HepG2 (cell line): ENCODE measurements at regions not wholly inside any gene's neighbourhood (a gene's known extent, or its start where the extent isn't known, plus 50 kb on each side); places are given as distances from the start of the nearest gene placed in this dataset.

ENCODE experiments used
- ATAC-seq: fragments of 200-7000 bp; cut with Tn5 transposase; 3 replicates; pipeline ENCODE4 v1.9.1; 2020; ENCODE audit warnings: mild to moderate bottlenecking, moderate library complexity
- BruUV-seq: library from RNA; stranded (reverse); fragments of 400-500 nt; replicated peaks from 2 replicates; lab custom pipeline; 2021; lab: Mats Ljungman, UMichigan
- CTCF ChIA-PET: fragments of 300-600 bp; formaldehyde crosslinking; extraction: SDS; loops from one replicate; lab custom pipeline; 2021; ENCODE audit warnings: low total read pairs, inconsistent platforms, low intra/inter-chr PET ratio; lab: Yijun Ruan, JAX
- POLR2A ChIA-PET: fragments of 350-600 bp; sonication (Branson Sonifier 250); formaldehyde crosslinking; loops from one replicate; lab custom pipeline; 2020; ENCODE audit warnings: antibody characterized with exemption, inconsistent platforms; lab: Yijun Ruan, JAX
- DNase-seq: peaks from one replicate; pipeline ENCODE4 v3.0.0-alpha.2; 2015; ENCODE audit warnings: low spot score
- FAIRE-seq: peaks from 3 replicates; lab custom pipeline; 2011; peaks lifted over from hg19 to GRCh38; lab: Jason Lieb, UNC
- H2AFZ ChIP-seq: one replicate; pipeline ENCODE4 v1.6.1; 2011; ENCODE audit warnings: low read length, inconsistent platforms
- H3K27ac ChIP-seq: fragments of 300-600 bp; 3 replicates; pipeline ENCODE4 v1.8.0; 2011; ENCODE audit warnings: mixed run types, mild to moderate bottlenecking, mixed read lengths, low read length, inconsistent platforms; ENCODE audit not compliant: insufficient read depth; ENCODE audit errors: extremely low read length
- H3K27me3 ChIP-seq, 2 experiments: fragments of 200-600 bp in 1 of 2; 2 replicates in 1 of 2; 3 replicates in 1 of 2; pipeline versions ENCODE4 v1.6.0 to v1.8.0; 2011; ENCODE audit warnings: low read length in 2 of 2, mild to moderate bottlenecking in 2 of 2, moderate library complexity in 2 of 2, inconsistent platforms in 1 of 2; ENCODE audit not compliant: insufficient read depth in 2 of 2, control insufficient read depth in 1 of 2
- H3K36me3 ChIP-seq, 2 experiments: fragments of 200-600 bp in 1 of 2; replicated peaks in 1 of 2; 2 replicates in 1 of 2; 3 replicates in 1 of 2; pipeline versions ENCODE4 v1.5.1 to v1.8.0; 2011; ENCODE audit warnings: low read length in 2 of 2, inconsistent platforms in 1 of 2; ENCODE audit not compliant: insufficient read depth in 2 of 2, control insufficient read depth in 1 of 2
- H3K4me1 ChIP-seq: 2 replicates; pipeline ENCODE4 v1.5.1; 2012; ENCODE audit warnings: low read length, inconsistent platforms; ENCODE audit not compliant: insufficient read depth
- H3K4me2 ChIP-seq: 2 replicates; pipeline ENCODE4 v1.6.0; 2011; ENCODE audit warnings: low read depth, low read length, inconsistent platforms
- H3K4me3 ChIP-seq, 3 experiments: fragments of 200-600 bp in 1 of 3; sonication (generic), shearing (Covaris generic) in 1 of 3; replicated peaks in 1 of 3; 2 replicates each; pipeline ENCODE4 v1.5.1; 2011 to 2016; ENCODE audit warnings: low read length in 3 of 3, inconsistent platforms in 2 of 3, low read depth in 2 of 3, mild to moderate bottlenecking in 2 of 3, control low read depth in 1 of 3, mixed read lengths in 1 of 3; ENCODE audit not compliant: insufficient read depth in 1 of 3
- H3K79me2 ChIP-seq: one replicate; pipeline ENCODE4 v1.6.1; 2011; ENCODE audit warnings: low read length, inconsistent platforms; ENCODE audit not compliant: insufficient read depth
- H3K9ac ChIP-seq: 2 replicates; pipeline ENCODE4 v1.6.0; 2011; ENCODE audit warnings: mild to moderate bottlenecking, low read depth, low read length, inconsistent platforms; ENCODE audit not compliant: insufficient read depth
- H3K9me3 ChIP-seq: 2 replicates; pipeline ENCODE4 v1.5.1; 2012; ENCODE audit warnings: mild to moderate bottlenecking, low read length
- H4K20me1 ChIP-seq: 2 replicates; pipeline ENCODE4 v1.6.0; 2011; ENCODE audit warnings: inconsistent platforms, mild to moderate bottlenecking, low read length, moderate library complexity; ENCODE audit not compliant: insufficient read depth
- MAZ ChIP-seq, 2 experiments: sonication (generic) in 1 of 2; formaldehyde crosslinking in 1 of 2; IDR thresholded peaks; 2 replicates each; pipeline versions ENCODE4 v1.5.0 to v1.6.1; 2012 to 2020; ENCODE audit warnings: low read depth in 2 of 2, mild to moderate bottlenecking in 2 of 2, borderline replicate concordance in 1 of 2, improper control_type of control experiment in 1 of 2, low read length in 1 of 2, missing genetic modification reagents in 1 of 2, moderate library complexity in 1 of 2
- PAX8 ChIP-seq: sonication (generic); formaldehyde crosslinking; IDR thresholded peaks from 2 replicates; pipeline ENCODE4 v1.8.0; 2022; ENCODE audit warnings: mild to moderate bottlenecking, missing genetic modification reagents, borderline replicate concordance
- PLRG1 ChIP-seq: fragments of 450-650 bp; conservative IDR thresholded peaks from 2 replicates; pipeline ENCODE4 v1.6.1; 2016
- PPARG ChIP-seq: conservative IDR thresholded peaks from 2 replicates; pipeline ENCODE4 v1.6.1; 2016; ENCODE audit warnings: missing biosample characterization, missing genetic modification reagents
- SOX6 ChIP-seq, 2 experiments: fragments of 450-650 bp in 1 of 2; sonication (generic) in 1 of 2; formaldehyde crosslinking in 1 of 2; IDR thresholded peaks; 2 replicates each; pipeline versions ENCODE4 v1.4.0 to v1.6.1; 2017 to 2020; ENCODE audit warnings: antibody characterized with exemption in 1 of 2, mild to moderate bottlenecking in 1 of 2, missing genetic modification reagents in 1 of 2
- SRSF1 ChIP-seq: fragments of 200-400 bp; formaldehyde crosslinking; optimal IDR thresholded peaks from 2 replicates; pipeline ENCODE3; 2017; ENCODE audit warnings: mild to moderate bottlenecking, low read depth, low read length, moderate library complexity
- TCF7 ChIP-seq: sonication (generic); IDR thresholded peaks from 2 replicates; pipeline ENCODE4 v1.6.1; 2016; ENCODE audit warnings: antibody characterized with exemption, low read depth
- ZFP90 ChIP-seq: sonication (generic); formaldehyde crosslinking; IDR thresholded peaks from 2 replicates; pipeline ENCODE4 v1.8.0; 2022; ENCODE audit warnings: missing genetic modification reagents, mild to moderate bottlenecking, inconsistent platforms, borderline replicate concordance
- ZNF260 ChIP-seq: sonication (generic); formaldehyde crosslinking; IDR thresholded peaks from 2 replicates; pipeline ENCODE4 v1.4.0; 2020; ENCODE audit warnings: missing genetic modification reagents, low read depth, mild to moderate bottlenecking, borderline replicate concordance
- ZNF501 ChIP-seq: sonication (generic); formaldehyde crosslinking; IDR thresholded peaks from 2 replicates; pipeline ENCODE4 v1.5.1; 2020; ENCODE audit warnings: mild to moderate bottlenecking, moderate library complexity, missing genetic modification reagents
- WGBS: methylation state at CpG from one replicate; pipeline ENCODE4 v1.1.6; 2017; ENCODE audit warnings: low lambda C conversion rate; 5-methylcytosine and 5-hydroxymethylcytosine counted together
- in situ Hi-C: cut with HindIII; loops from 2 replicates; pipeline ENCODE4 v1.10.0; 2017; ENCODE audit warnings: low pct_unique_long_range_greater_than_20kb; ENCODE audit not compliant: extremely low pct_ligation_motif_present
- intact Hi-C: fragments of 100-400 bp; cut with micrococcal nuclease; formaldehyde crosslinking; loops from one replicate; pipeline ENCODE4 v1.10.0; 2022; ENCODE audit not compliant: unreplicated experiment
- TF ChIP-seq, protein P1 (sequence below): sonication (generic); formaldehyde crosslinking; IDR thresholded peaks from 2 replicates; pipeline ENCODE4 v1.4.0; 2020; ENCODE audit warnings: mild to moderate bottlenecking, missing genetic modification reagents, borderline replicate concordance
- TF ChIP-seq, protein P2 (sequence below): sonication (generic); formaldehyde crosslinking; IDR thresholded peaks from 2 replicates; pipeline ENCODE4 v1.5.0; 2020; ENCODE audit warnings: mild to moderate bottlenecking, missing genetic modification reagents

DNA sequence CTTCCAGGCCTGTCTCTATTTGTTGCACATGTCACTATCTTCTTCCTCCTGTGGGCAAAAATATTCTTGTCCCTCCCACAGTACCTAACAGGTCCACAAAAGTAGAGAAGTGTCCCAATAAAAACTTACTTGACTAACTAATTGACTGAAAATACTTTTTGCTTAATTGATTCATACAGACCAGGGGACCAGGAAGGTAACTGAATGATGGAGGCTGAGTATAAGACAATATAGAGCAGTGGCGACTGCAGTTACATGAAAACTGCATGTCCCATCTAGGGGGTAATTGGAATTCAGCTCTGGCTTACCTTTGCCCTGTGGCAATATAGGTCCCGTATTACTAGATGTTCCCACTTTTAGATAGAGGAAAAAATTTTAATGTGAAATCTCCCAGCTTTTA, 112.9 kb upstream of the CREB1 start (continued):
- TF ChIP-seq, protein P1, sequence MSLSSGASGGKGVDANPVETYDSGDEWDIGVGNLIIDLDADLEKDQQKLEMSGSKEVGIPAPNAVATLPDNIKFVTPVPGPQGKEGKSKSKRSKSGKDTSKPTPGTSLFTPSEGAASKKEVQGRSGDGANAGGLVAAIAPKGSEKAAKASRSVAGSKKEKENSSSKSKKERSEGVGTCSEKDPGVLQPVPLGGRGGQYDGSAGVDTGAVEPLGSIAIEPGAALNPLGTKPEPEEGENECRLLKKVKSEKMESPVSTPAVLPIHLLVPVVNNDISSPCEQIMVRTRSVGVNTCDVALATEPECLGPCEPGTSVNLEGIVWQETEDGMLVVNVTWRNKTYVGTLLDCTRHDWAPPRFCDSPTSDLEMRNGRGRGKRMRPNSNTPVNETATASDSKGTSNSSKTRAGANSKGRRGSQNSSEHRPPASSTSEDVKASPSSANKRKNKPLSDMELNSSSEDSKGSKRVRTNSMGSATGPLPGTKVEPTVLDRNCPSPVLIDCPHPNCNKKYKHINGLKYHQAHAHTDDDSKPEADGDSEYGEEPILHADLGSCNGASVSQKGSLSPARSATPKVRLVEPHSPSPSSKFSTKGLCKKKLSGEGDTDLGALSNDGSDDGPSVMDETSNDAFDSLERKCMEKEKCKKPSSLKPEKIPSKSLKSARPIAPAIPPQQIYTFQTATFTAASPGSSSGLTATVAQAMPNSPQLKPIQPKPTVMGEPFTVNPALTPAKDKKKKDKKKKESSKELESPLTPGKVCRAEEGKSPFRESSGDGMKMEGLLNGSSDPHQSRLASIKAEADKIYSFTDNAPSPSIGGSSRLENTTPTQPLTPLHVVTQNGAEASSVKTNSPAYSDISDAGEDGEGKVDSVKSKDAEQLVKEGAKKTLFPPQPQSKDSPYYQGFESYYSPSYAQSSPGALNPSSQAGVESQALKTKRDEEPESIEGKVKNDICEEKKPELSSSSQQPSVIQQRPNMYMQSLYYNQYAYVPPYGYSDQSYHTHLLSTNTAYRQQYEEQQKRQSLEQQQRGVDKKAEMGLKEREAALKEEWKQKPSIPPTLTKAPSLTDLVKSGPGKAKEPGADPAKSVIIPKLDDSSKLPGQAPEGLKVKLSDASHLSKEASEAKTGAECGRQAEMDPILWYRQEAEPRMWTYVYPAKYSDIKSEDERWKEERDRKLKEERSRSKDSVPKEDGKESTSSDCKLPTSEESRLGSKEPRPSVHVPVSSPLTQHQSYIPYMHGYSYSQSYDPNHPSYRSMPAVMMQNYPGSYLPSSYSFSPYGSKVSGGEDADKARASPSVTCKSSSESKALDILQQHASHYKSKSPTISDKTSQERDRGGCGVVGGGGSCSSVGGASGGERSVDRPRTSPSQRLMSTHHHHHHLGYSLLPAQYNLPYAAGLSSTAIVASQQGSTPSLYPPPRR (CRISPR knock-in tag) = no peak
- TF ChIP-seq ZFP90 (CRISPR knock-in tag) = no peak
- TF ChIP-seq, protein P2, sequence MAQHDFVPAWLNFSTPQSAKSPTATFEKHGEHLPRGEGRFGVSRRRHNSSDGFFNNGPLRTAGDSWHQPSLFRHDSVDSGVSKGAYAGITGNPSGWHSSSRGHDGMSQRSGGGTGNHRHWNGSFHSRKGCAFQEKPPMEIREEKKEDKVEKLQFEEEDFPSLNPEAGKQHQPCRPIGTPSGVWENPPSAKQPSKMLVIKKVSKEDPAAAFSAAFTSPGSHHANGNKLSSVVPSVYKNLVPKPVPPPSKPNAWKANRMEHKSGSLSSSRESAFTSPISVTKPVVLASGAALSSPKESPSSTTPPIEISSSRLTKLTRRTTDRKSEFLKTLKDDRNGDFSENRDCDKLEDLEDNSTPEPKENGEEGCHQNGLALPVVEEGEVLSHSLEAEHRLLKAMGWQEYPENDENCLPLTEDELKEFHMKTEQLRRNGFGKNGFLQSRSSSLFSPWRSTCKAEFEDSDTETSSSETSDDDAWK (CRISPR knock-in tag) = no peak
- TF ChIP-seq ZNF260 = no peak
- no peak for TF ChIP-seq SRSF1
- TF ChIP-seq SOX6 (IDR thresholded peaks at IDR 0.05) = no peak
- no peak for TF ChIP-seq SOX6 (CRISPR knock-in tag; IDR thresholded peaks at IDR 0.05)

DNA sequence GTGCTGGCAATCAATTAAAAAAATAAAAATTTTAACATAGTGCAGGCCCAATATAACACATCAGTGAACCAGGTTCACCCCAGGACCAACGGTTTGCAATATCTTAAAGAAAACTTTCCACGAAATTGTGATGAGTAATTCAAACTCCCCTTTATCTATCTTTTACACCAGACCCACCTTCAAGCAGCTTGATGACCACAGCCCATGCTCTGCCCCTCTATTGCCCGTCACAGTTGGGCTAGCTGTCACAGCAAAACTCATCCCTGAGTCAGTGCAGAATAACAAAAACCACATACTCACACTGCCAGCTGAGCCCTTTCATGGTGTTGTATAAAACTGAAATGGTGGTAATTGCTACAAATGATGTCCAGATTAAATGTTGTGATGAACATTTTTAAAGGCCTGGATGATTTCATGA, 112.5 kb upstream of the CREB1 start:
- Histone ChIP-seq H3K4me2 (no peak overlapping the region), H3K9me3 (no peaks in the 10 kb centered on the region), H3K79me2 (no peaks in the 10 kb centered on the region), H3K36me3 (no peaks in the 10 kb centered on the region), H4K20me1 (no peaks in the 10 kb centered on the region), H3K4me1 (no peaks in the 10 kb centered on the region), H3K9ac (no peak overlapping the region), H3K27me3 (no peaks in the 10 kb centered on the region; a peak in 1 of 5 replicates), H3K4me3 (no peak overlapping the region), H2AFZ (no peak overlapping the region), H3K27ac (no peak overlapping the region)
- WGBS = 1% methylated on average over 3 of the region's 3 CpGs
- in situ Hi-C loops = no loop called here
- DNase-seq (no peak), ATAC-seq (no peak), FAIRE-seq (no peak)
- intact Hi-C loops = no loop called here
- ChIA-PET CTCF (no interaction called here), POLR2A (no interaction called here)
- TF ChIP-seq ZNF501 (CRISPR knock-in tag) (no peak), PAX8 (no peak), PLRG1 (no peak), PPARG (CRISPR knock-in tag) (no peak), MAZ (IDR thresholded peaks at IDR 0.05; ENCODE audit: borderline replicate concordance, low read depth, low read length) (no peak), MAZ (CRISPR knock-in tag; IDR thresholded peaks at IDR 0.05; ENCODE audit: low read depth) (no peak), TCF7 (no peak)
- BruUV-seq = no TSS peak
